EL (cell line): ENCODE measurements at regions not wholly inside any gene's neighbourhood (a gene's known extent, or its start where the extent isn't known, plus 50 kb on each side); places are given as distances from the start of the nearest gene placed in this dataset.

ENCODE experiments used
- DNase-seq: peaks from one replicate; pipeline ENCODE4 v3.0.0-alpha.2; 2016

GRCh38 chr14:94921882-94922585 lies 152.1 kb upstream of the GSC start:
- no peak for DNase-seq

- no peak for DNase-seq
Observed at GRCh38 chr14:94921456-94921855, 151.5 kb upstream of the GSC start.

- DNase-seq, result no peak
Observed at GRCh38 chr14:94919896-94920295, 150.0 kb upstream of the GSC start.

GRCh38 chr14:94918896-94919295 lies 149.0 kb upstream of the GSC start:
- DNase-seq, result no peak

GRCh38 chr14:94917041-94917600 lies 147.2 kb upstream of the GSC start:
- no peak for DNase-seq

- DNase-seq, result no peak
Observed at GRCh38 chr14:94914191-94914590, 144.3 kb upstream of the GSC start.

- no peak for DNase-seq
Observed at GRCh38 chr14:94907626-94908261, 137.8 kb upstream of the GSC start.

- DNase-seq, result no peak
Observed at GRCh38 chr14:94906991-94907587, 137.2 kb upstream of the GSC start.

GRCh38 chr14:94906577-94906976 lies 136.7 kb upstream of the GSC start:
- DNase-seq, result no peak

- peak; percentile 60 for DNase-seq
Observed at GRCh38 chr14:94904636-94905035, 134.7 kb upstream of the GSC start.

GRCh38 chr14:94903883-94904282 lies 134.0 kb upstream of the GSC start:
- DNase-seq, result no peak

- DNase-seq, result no peak
Observed at GRCh38 chr14:94903338-94903737, 133.4 kb upstream of the GSC start.

GRCh38 chr14:94897561-94897960 lies 127.6 kb upstream of the GSC start:
- no peak for DNase-seq

- DNase-seq, result peak; percentile 9
Observed at GRCh38 chr14:94897082-94897481, 127.2 kb upstream of the GSC start.

- DNase-seq, result no peak
Observed at GRCh38 chr14:94893411-94894160, 123.7 kb upstream of the GSC start.

- no peak for DNase-seq
Observed at GRCh38 chr14:94890785-94891184, 120.9 kb upstream of the GSC start.

- DNase-seq, result no peak
Observed at GRCh38 chr14:94889520-94890312, 119.8 kb upstream of the GSC start.

- no peak for DNase-seq
Observed at GRCh38 chr14:94888121-94888520, 118.2 kb upstream of the GSC start.

GRCh38 chr14:94887591-94887990 lies 117.7 kb upstream of the GSC start:
- DNase-seq, result no peak

GRCh38 chr14:94886931-94887330 lies 117.0 kb upstream of the GSC start:
- DNase-seq, result no peak

- no peak for DNase-seq
Observed at GRCh38 chr14:94885481-94886155, 115.7 kb upstream of the GSC start.
